ENCODE measurements at regions not wholly inside any gene's neighbourhood (a gene's known extent, or its start where the extent isn't known, plus 50 kb on each side); places are given as distances from the start of the nearest gene placed in this dataset.

DNA sequence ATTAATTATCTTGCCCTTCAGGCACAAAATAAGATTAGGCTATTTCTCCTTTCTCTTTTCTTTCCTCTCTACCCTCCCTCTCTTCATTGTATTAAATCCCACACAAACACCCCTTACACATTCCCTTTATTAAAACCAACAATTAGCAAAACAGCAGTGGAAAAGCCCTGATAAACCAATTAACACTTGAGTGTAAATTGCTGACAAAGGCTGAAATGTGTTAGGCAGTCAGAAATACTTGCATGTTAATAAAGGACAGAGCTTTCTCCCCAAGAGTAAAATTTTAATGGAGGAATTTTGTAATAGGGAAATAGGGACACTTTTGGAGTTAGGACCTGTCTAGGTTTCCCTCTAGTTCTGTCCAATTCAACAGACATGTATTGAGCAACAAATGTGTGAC is 370.9 kb downstream of the MRPS30 start:
- TF ChIP-seq, protein P1, sequence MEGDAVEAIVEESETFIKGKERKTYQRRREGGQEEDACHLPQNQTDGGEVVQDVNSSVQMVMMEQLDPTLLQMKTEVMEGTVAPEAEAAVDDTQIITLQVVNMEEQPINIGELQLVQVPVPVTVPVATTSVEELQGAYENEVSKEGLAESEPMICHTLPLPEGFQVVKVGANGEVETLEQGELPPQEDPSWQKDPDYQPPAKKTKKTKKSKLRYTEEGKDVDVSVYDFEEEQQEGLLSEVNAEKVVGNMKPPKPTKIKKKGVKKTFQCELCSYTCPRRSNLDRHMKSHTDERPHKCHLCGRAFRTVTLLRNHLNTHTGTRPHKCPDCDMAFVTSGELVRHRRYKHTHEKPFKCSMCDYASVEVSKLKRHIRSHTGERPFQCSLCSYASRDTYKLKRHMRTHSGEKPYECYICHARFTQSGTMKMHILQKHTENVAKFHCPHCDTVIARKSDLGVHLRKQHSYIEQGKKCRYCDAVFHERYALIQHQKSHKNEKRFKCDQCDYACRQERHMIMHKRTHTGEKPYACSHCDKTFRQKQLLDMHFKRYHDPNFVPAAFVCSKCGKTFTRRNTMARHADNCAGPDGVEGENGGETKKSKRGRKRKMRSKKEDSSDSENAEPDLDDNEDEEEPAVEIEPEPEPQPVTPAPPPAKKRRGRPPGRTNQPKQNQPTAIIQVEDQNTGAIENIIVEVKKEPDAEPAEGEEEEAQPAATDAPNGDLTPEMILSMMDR (IDR thresholded peaks at IDR 0.05): no peak
- TF ChIP-seq EZH2 (IDR thresholded peaks at IDR 0.05; ENCODE audit: borderline replicate concordance, insufficient read depth, low read depth, low read length, poor library complexity, severe bottlenecking): no peak
